HG03066 (cell line): ENCODE measurements at regions not wholly inside any gene's neighbourhood (a gene's known extent, or its start where the extent isn't known, plus 50 kb on each side); places are given as distances from the start of the nearest gene placed in this dataset.

Source experiments
- ATAC-seq: cut with Tn5 transposase; IDR thresholded peaks from one replicate; pipeline ENCODE4 v1.9.1; 2021; ENCODE audit warnings: low read depth; ENCODE audit not compliant: unreplicated experiment

GRCh38 chr2:128693743-128694029 lies 375.0 kb upstream of the HS6ST1 start:
- ATAC-seq: no peak

GRCh38 chr2:128695646-128696220 lies 377.1 kb upstream of the HS6ST1 start:
- ATAC-seq: no peak

- no peak for ATAC-seq
These were observed 377.8 kb upstream of the HS6ST1 start for GRCh38 chr2:128696421-128696820.

- ATAC-seq: no peak
These were observed 382.8 kb upstream of the HS6ST1 start for GRCh38 chr2:128701418-128701817.

GRCh38 chr2:128702616-128703015 lies 383.9 kb upstream of the HS6ST1 start:
- ATAC-seq: no peak

GRCh38 chr2:128708106-128708816 lies 389.6 kb upstream of the HS6ST1 start:
- ATAC-seq: no peak

- ATAC-seq: no peak
These were observed 391.6 kb upstream of the HS6ST1 start for GRCh38 chr2:128710242-128710641.

GRCh38 chr2:128710729-128711128 lies 392.1 kb upstream of the HS6ST1 start:
- ATAC-seq: no peak

- no peak for ATAC-seq
These were observed 395.6 kb upstream of the HS6ST1 start for GRCh38 chr2:128714285-128714684.

- ATAC-seq: no peak
These were observed 396.2 kb upstream of the HS6ST1 start for GRCh38 chr2:128714851-128715312.

GRCh38 chr2:128715360-128715759 lies 396.7 kb upstream of the HS6ST1 start:
- no peak for ATAC-seq

- ATAC-seq: no peak
These were observed 397.6 kb upstream of the HS6ST1 start for GRCh38 chr2:128716299-128716721.

GRCh38 chr2:128717758-128718710 lies 399.4 kb upstream of the HS6ST1 start:
- ATAC-seq: no peak

- no peak for ATAC-seq
These were observed 401.7 kb upstream of the HS6ST1 start for GRCh38 chr2:128720080-128721022.

- no peak for ATAC-seq
These were observed 402.4 kb upstream of the HS6ST1 start for GRCh38 chr2:128721096-128721495.

GRCh38 chr2:128722489-128722888 lies 403.8 kb upstream of the HS6ST1 start:
- ATAC-seq: no peak

GRCh38 chr2:128724547-128724946 lies 405.9 kb upstream of the HS6ST1 start:
- no peak for ATAC-seq

- ATAC-seq: no peak
These were observed 406.3 kb upstream of the HS6ST1 start for GRCh38 chr2:128724972-128725371.

- ATAC-seq: no peak
These were observed 407.6 kb upstream of the HS6ST1 start for GRCh38 chr2:128726236-128726635.

- ATAC-seq: peak; percentile 45
These were observed 408.2 kb upstream of the HS6ST1 start for GRCh38 chr2:128726911-128727310.
